ENCODE measurements at regions not wholly inside any gene's neighbourhood (a gene's known extent, or its start where the extent isn't known, plus 50 kb on each side); places are given as distances from the start of the nearest gene placed in this dataset.
"Not testable (repeated sequence)": the region's sequence is repeated elsewhere in the genome, so short reads cannot be mapped to it uniquely, and the experiment has no call there.

- DNase-seq, result not testable (repeated sequence)
Observed at GRCh38 chr12:116327992-116328391, 50.5 kb upstream of the MED13L start.

DNA sequence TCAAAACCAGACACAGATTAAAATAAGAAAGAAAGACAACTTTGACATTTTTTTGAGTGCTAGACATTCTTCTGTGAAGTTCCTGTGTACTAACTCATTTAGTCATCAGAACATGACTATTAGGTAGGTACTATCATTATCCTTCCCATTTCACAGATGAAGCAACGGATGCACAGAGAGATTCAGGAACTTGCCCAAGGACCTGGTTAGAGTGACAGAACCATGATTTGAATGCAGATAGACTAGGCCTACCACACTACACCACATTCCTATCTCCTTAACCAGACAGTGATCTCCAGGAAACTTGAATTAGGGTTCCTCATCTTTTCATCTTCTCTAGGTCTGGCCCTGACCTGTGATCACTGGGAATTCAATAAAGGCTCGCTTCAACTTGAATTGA is 54.4 kb upstream of the MED13L start:
- no peak for DNase-seq

- no peak for DNase-seq
Observed at GRCh38 chr12:116332705-116333380, 55.4 kb upstream of the MED13L start.

GRCh38 chr12:116333402-116333801 is 55.9 kb upstream of the MED13L start:
- no peak for DNase-seq

- no peak for DNase-seq
Observed at GRCh38 chr12:116336542-116337065, 59.1 kb upstream of the MED13L start.

- DNase-seq, result no peak
Observed at GRCh38 chr12:116337312-116337711, 59.8 kb upstream of the MED13L start.

DNA sequence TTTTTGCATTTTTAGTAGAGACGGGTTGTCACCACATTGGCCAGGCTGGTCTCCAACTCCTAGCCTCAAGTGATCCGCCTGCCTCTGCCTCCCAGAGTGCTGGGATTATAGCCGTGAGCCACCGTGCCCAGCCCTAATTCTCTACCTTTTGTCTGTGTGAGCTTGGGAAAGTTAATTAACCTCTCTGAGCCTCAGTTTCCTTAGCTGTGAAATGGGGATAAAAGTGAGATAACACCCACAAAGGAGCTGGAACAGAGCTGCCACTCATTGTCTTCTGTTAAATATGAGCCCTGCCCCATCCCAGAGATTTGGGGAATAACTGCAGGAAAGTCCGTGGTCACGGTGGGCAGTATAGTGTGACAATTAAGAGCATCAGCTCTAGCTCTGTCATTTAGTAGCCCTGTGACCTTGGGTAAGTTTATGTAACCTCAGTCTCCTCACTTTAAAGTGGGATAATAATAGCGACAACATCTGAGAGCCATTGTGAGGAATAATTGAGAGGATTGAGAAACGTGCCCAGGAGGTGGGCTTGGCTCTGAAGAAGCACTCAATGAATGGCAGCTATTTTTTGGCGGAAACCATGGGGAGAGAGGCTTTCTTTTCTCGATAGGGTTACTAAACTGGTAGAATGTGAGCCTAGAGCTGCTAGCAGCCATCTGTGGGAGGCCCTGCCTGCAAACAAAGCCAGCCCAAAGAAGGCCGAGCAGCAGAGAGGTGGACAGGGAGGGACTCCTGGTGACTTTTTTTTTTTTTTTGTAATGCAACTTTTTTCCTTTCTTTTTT is 60.8 kb upstream of the MED13L start:
- no peak for DNase-seq

DNA sequence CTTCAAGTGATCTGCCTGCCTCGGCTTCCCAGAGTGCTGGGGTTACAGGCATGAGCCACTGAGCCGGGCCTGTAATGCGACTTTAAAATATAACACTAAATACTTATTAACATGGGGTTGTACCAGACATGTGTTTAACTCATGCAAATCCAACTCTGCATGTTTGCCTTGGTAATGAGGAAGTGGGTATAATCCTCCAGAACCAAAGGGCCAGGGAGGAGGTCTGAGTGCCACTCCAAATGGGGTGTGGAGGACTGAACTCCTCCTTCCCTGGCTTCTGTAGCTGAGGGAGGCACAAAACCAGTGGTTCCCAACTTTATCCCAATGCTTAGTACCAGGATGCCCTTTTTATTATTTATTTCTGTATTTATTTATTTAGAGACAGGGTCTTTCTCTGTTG is 61.6 kb upstream of the MED13L start:
- no peak for DNase-seq

DNA sequence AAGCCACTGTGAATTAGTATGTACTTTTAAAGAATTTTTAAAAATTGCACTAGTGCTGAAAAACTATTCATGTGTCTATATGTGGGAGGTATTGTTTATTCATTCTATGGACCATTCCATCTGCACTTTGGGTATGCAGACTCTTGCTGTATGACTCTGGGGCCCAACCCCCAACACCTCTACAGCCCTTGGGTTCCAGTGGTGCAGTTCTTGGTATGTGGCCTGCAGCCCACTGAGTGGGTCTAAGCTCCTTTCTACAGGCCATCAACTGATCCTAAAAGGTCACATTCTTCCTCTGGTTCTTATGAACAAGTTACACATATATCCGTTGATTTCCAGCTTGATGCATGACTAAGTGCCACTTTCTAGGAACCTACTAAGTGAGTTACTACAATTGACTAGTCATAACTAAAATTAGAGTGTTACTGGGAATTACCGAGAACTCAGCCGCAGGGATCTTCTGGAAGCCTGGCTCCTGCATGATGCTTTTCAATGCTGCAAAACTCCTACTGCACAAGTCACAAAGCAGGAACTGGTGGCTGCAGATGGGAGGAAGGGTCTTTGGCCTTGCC is 62.4 kb upstream of the MED13L start:
- no peak for DNase-seq

DNA sequence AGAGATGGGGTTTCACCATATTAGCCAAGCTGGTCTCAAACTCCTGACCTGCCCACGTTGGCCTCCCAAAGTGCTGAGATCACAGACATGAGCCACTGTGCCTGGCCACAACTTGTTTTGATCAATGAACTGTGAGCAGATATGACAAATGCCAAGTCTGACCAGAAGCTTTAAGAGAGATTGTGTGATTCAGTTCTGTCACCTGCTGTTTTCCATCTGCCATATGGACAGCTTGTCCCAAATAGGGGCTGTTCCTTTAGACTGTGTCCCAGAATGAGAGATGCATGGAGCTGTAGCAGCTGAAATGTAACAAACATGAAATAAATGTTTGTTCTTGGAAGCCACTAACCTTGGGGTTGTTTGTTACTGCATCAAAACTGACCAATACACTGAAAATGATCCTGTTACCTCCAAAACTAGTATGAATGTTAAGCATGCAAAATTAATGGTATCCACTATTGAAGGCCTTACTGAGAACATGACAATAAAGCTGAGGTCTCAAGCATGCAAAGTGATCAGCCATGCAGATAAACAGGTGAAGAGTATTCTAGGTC is 65.9 kb upstream of the MED13L start:
- no peak for DNase-seq

DNA sequence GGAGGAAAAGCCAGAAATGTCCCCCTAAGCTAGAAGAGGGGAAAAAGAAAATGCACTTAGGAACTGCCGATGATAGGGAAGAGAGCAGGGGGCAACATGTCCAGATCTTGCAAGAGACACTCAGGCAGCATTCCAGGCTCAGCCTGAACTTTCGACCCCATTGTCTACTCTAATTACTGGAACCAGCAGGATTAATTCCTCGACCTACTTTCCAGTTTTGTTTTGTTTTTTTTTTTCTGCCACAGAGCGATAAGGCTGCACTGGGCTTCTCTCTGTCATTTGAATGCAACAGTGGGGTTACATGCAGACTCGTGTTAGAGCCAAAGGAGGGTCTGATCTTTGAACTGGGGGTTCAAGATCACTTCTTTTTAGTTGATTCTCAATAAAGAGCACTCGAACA is 68.7 kb upstream of the MED13L start:
- peak in 1 of 2 donors; percentile 53 for DNase-seq

- peak in 1 of 2 donors; percentile 51 for DNase-seq
Observed at GRCh38 chr12:116346741-116347140, 69.2 kb upstream of the MED13L start.

DNA sequence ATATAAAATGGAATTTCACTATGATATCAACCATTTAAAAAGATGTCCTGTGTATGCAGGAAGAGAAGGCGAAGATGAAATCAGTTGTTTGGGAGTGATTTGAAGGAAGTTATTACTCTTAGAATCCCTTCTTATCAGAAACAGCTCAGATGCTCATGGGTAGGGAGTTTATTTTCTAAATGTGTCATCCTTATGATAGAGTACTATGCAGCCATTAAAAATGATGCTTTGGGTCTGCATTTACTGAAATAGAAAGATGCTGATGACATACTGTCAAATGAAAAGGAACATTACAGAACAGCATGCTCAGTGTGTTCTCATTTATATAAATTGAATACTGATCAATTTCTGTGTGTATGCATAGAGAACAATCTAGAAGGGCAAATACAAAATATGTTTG is 69.8 kb upstream of the MED13L start:
- DNase-seq, result no peak

GRCh38 chr12:116352315-116352835 is 74.9 kb upstream of the MED13L start:
- no peak for DNase-seq

GRCh38 chr12:116353958-116354357 is 76.5 kb upstream of the MED13L start:
- DNase-seq, result no peak

- no peak for DNase-seq
Observed at GRCh38 chr12:116354534-116354933, 77.0 kb upstream of the MED13L start.

DNA sequence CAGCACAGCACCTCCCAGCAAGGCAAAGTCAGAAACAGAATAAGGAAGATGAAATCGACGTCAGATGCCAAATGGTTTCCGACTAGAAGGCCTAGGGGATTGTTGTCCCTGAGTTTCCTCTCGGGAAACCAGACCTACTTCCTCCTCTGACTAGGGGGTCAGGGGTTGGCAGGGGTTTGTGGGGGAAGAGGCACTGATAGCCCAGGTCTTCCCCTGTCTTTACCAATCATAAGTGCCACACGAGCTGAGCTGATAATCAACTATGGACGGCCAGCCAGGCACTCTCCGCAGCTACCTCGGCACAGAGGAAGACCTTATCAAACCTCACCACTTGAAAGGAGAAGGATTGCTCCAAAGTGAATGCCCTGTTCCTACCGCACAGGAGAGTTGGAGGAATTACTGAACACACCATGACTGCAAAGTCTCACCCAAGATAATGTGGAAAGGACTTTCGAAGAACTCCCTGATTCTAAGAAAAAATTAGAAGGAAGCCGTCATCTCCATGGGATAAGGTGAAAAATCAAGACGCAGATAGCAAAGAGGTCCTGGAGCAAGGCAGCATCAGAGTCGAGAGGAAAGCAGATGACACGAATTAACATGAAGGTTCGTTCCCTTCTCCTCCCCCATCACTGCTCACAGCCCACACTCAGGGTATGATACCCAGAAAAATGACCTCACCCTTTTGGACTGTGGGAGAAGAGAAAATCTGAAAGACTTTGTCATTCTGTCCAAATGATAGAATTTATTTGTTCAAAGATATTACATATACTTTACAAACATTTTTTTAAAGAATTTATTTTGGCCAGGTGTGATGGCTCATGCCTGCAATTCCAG is 77.7 kb upstream of the MED13L start:
- no peak for DNase-seq

DNA sequence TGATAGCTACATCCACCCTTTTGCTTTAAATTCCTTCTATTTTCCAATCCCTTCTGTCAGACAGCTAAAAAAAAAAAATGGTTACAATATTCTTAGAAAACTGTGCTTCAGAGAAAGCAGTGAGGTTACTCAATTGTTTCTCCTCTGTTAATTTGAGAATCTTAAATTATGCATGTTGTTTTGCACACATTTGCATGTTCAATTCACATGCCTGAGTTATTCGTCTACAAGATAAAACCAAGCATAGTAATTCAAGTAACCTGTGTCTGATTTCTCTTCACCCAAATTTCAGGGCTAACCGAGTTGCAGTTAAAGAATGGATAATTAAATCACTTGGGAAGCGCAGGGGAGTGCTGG is 81.0 kb upstream of the MED13L start:
- DNase-seq, result no peak

DNA sequence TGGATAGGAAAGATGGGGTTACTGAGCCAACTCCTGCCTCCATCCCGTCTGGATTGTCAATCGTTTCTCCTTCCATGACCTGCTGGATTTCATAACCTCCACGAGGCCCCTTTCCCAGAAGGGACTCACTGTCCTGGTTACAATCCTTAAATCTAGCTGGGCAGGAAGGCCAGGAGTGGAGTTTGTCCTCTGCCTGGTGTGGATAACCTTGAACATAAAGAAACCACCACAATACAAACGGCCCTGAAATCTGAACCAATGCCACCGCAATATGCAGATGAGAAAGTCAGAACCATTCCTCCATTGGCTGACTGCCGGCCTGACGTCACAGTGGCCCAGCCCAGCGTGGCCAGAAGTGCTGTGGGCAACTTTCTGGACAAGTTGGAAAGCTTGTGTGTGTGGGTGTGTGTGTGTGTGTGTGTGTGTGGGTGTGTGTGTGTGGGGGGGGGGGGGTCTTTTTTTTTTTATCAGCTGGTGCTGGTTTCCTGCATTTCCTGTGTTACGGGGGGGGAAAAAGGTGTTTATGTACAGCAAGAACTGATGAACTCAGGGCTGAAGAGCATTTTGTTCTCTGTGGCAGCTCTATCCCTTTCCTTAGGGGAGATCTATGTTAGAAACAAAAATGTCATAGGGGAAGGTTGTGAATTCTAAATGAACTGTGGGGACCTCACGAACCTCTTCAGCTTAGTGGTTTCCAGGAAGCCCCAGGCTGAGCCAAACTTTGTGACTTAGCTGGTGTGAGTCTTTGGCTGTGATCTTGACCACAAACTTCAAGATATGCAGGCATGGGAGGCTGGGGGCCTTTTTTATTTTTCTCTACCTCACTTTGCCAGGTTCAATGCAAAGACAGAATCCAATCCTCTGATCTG is 81.6 kb upstream of the MED13L start:
- peak; percentile 95 to 96 for DNase-seq

Measured in right lung (tissue), 2 donors.